K562 (cell line): ENCODE measurements at regions not wholly inside any gene's neighbourhood (a gene's known extent, or its start where the extent isn't known, plus 50 kb on each side); places are given as distances from the start of the nearest gene placed in this dataset.

ENCODE experiments used
- ATAC-seq: fragments of 200-7000 bp; cut with Tn5 transposase; 3 replicates; pipeline ENCODE4 v1.9.1; 2020; ENCODE audit warnings: moderate library complexity
- BruUV-seq: library from RNA; stranded (reverse); fragments of 400-500 nt; replicated peaks from 2 replicates; lab custom pipeline; 2021; lab: Mats Ljungman, UMichigan
- CTCF ChIA-PET: fragments of 300-600 bp; formaldehyde crosslinking; extraction: SDS; loops from one replicate; lab custom pipeline; 2021; ENCODE audit warnings: low intra/inter-chr PET ratio; lab: Yijun Ruan, JAX
- POLR2A ChIA-PET: fragments of 300-600, 350-650 bp; sonication (Branson Sonifier 250); formaldehyde crosslinking; extraction: SDS; loops from one replicate; lab custom pipeline; 2021; ENCODE audit warnings: antibody characterized with exemption, inconsistent platforms; lab: Yijun Ruan, JAX
- DNase-seq, 4 experiments: peaks; one replicate each; pipeline versions ENCODE4 v3.0.0 to v3.0.0-alpha.2; 2011 to 2018; ENCODE audit warnings: low spot score in 3 of 4, mixed read lengths in 3 of 4; ENCODE audit errors: extremely low read depth in 1 of 4
- FAIRE-seq: peaks from 2 replicates; lab custom pipeline; 2011; peaks lifted over from hg19 to GRCh38; lab: Jason Lieb, UNC
- H2AFZ ChIP-seq: 2 replicates; pipeline ENCODE4 v1.6.0; 2011; ENCODE audit warnings: low read depth, low read length, control low read depth, inconsistent platforms
- H3K27ac ChIP-seq: fragments of 200-600 bp; 3 replicates; pipeline ENCODE4 v1.8.0; 2011; ENCODE audit warnings: low read depth, mild to moderate bottlenecking, control low read depth, inconsistent platforms, low read length, moderate library complexity, mixed read lengths; ENCODE audit errors: extremely low read depth
- H3K27me3 ChIP-seq, 2 experiments: fragments of 300-600 bp in 1 of 2; 2 replicates in 1 of 2; 3 replicates in 1 of 2; pipeline versions ENCODE4 v1.6.0 to v1.8.0; 2011; ENCODE audit warnings: inconsistent platforms in 2 of 2, low read length in 2 of 2, mild to moderate bottlenecking in 1 of 2, mixed read lengths in 1 of 2, moderate library complexity in 1 of 2; ENCODE audit not compliant: control insufficient read depth in 2 of 2, insufficient read depth in 2 of 2
- H3K36me3 ChIP-seq: fragments of 300-600 bp; 3 replicates; pipeline ENCODE4 v1.8.0; 2011; ENCODE audit warnings: mild to moderate bottlenecking, low read length, inconsistent platforms; ENCODE audit not compliant: control insufficient read depth, insufficient read depth
- H3K4me1 ChIP-seq, 2 experiments: fragments of 200-600 bp in 1 of 2; replicated peaks in 1 of 2; 2 replicates in 1 of 2; 3 replicates in 1 of 2; pipeline versions ENCODE4 v1.5.1 to v1.8.0; 2011; ENCODE audit warnings: inconsistent platforms in 2 of 2, low read length in 2 of 2, mild to moderate bottlenecking in 1 of 2, mixed read lengths in 1 of 2, moderate library complexity in 1 of 2; ENCODE audit not compliant: control insufficient read depth in 2 of 2, insufficient read depth in 2 of 2
- H3K4me2 ChIP-seq: 2 replicates; pipeline ENCODE4 v1.6.1; 2011; ENCODE audit warnings: low read length, control low read depth, inconsistent platforms, mixed read lengths; ENCODE audit not compliant: insufficient read depth
- H3K4me3 ChIP-seq: fragments of 200-600 bp; sonication (generic), shearing (Covaris generic); 2 replicates; pipeline ENCODE4 v1.5.1; 2016; ENCODE audit warnings: control low read depth, inconsistent platforms
- H3K79me2 ChIP-seq: fragments of 200-600 bp; 3 replicates; pipeline ENCODE4 v1.8.0; 2011; ENCODE audit warnings: low read length, inconsistent platforms; ENCODE audit not compliant: control insufficient read depth, insufficient read depth
- H3K9ac ChIP-seq, 2 experiments: 2 replicates each; pipeline versions ENCODE4 v1.6.0 to v1.6.1; 2011; ENCODE audit warnings: low read depth in 2 of 2, low read length in 2 of 2, control low read depth in 1 of 2, inconsistent platforms in 1 of 2, mild to moderate bottlenecking in 1 of 2, mixed read lengths in 1 of 2; ENCODE audit not compliant: insufficient read depth in 1 of 2
- H3K9me1 ChIP-seq: one replicate; pipeline ENCODE4 v1.6.0; 2011; ENCODE audit warnings: inconsistent platforms, mild to moderate bottlenecking, low read length, moderate library complexity; ENCODE audit not compliant: control insufficient read depth, insufficient read depth
- H3K9me3 ChIP-seq: replicated peaks from 2 replicates; pipeline ENCODE4 v1.5.1; 2011; ENCODE audit warnings: low read depth, low read length, inconsistent platforms; ENCODE audit not compliant: control insufficient read depth, insufficient read depth
- H4K20me1 ChIP-seq: replicated peaks from 2 replicates; pipeline ENCODE4 v1.6.1; 2011; ENCODE audit warnings: low read length, inconsistent platforms, mixed read lengths; ENCODE audit not compliant: control insufficient read depth, insufficient read depth
- ARID2 ChIP-seq: fragments of 450-650 bp; IDR thresholded peaks from 2 replicates; pipeline ENCODE4 v1.6.1; 2017; ENCODE audit warnings: antibody characterized with exemption, mild to moderate bottlenecking
- ESRRA ChIP-seq: fragments of 450-650 bp; IDR thresholded peaks from 2 replicates; pipeline ENCODE4 v1.6.1; 2014; ENCODE audit warnings: low read depth, mild to moderate bottlenecking, moderate library complexity, borderline replicate concordance
- GABPB2 ChIP-seq: fragments of 250-450 bp; sonication (Bioruptor Pico); conservative IDR thresholded peaks from 2 replicates; pipeline ENCODE4 v1.5.1; 2021; ENCODE audit warnings: mild to moderate bottlenecking
- NCOR1 ChIP-seq: fragments of 450-650 bp; IDR thresholded peaks from 2 replicates; pipeline ENCODE4 v1.6.1; 2016; ENCODE audit warnings: mild to moderate bottlenecking, moderate library complexity
- XRCC5 ChIP-seq: fragments of 200-400 bp; formaldehyde crosslinking; IDR thresholded peaks from 2 replicates; pipeline ENCODE4 v1.6.1; 2017; ENCODE audit warnings: low read depth, mild to moderate bottlenecking, low read length
- ZC3H8 ChIP-seq: fragments of 450-650 bp; IDR thresholded peaks from 2 replicates; pipeline ENCODE4 v1.6.1; 2017
- ZNF3 ChIP-seq: fragments of 250-450 bp; sonication (Bioruptor Pico); IDR thresholded peaks from 2 replicates; pipeline ENCODE4 v1.5.0; 2021; ENCODE audit warnings: mild to moderate bottlenecking, moderate library complexity
- ZNF311 ChIP-seq: fragments of 250-450 bp; sonication (Bioruptor Pico); IDR thresholded peaks from 2 replicates; pipeline ENCODE4 v1.4.0; 2020; ENCODE audit warnings: mild to moderate bottlenecking, moderate library complexity
- ZNF586 ChIP-seq: fragments of 450-650 bp; formaldehyde crosslinking; conservative IDR thresholded peaks from 2 replicates; pipeline ENCODE4 v1.4.0; 2020; ENCODE audit warnings: mild to moderate bottlenecking, moderate library complexity
- WGBS: fragments of 100-300 bp; shearing (Covaris generic); methylation state at CpG from one replicate; pipeline ENCODE4 v1.1.6; 2016; ENCODE audit warnings: low coverage, mixed read lengths; ENCODE audit not compliant: insufficient coverage; ENCODE audit errors: missing lambda C conversion rate; 5-methylcytosine and 5-hydroxymethylcytosine counted together
- in situ Hi-C: fragments of 300-500 bp; cut with MboI; formaldehyde crosslinking; loops from 4 replicates; pipeline ENCODE4 v1.15.0; 2018; ENCODE audit warnings: inconsistent platforms, mixed read lengths
- intact Hi-C: fragments of 100-400 bp; cut with micrococcal nuclease; formaldehyde crosslinking; loops from 2 replicates; pipeline ENCODE4 v1.14.2; 2022
- TF ChIP-seq, protein P1 (sequence below): fragments of 250-450 bp; sonication (Bioruptor Pico); IDR thresholded peaks from 2 replicates; pipeline ENCODE4 v1.6.1; 2021; ENCODE audit warnings: mild to moderate bottlenecking
- TF ChIP-seq, protein P2 (sequence below): fragments of 250-450 bp; sonication (Bioruptor Pico); IDR thresholded peaks from 2 replicates; pipeline ENCODE4 v1.8.0; 2021; ENCODE audit warnings: moderate library complexity, mild to moderate bottlenecking, inconsistent platforms
- TF ChIP-seq, protein P3 (sequence below): fragments of 250-450 bp; sonication (Bioruptor Pico); IDR thresholded peaks from 2 replicates; pipeline ENCODE4 v1.4.0; 2020

DNA sequence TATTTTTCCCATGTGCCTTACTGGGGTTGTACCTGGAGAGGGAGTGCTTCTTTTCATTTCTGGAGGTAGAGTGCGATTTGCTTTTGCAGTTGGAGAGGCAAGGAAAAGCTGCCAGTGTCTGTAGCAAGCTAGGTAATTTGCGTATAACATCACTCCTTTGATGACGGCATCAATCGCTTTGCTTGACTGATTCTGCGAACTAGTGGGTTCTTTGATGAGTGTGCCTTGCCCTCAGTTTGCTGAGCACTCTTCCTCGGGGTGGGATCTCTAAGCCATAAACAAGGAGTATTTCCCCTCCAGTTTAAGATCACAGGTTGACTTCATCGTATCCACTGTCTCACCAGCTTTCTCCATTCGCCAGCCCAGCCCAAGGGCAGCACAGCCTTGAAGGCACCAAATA lies 344.5 kb downstream of the KCNRG start (continued):
- TF ChIP-seq GABPB2 (CRISPR knock-in tag) (no peak), ARID2 (no peak)
- TF ChIP-seq, protein P1, sequence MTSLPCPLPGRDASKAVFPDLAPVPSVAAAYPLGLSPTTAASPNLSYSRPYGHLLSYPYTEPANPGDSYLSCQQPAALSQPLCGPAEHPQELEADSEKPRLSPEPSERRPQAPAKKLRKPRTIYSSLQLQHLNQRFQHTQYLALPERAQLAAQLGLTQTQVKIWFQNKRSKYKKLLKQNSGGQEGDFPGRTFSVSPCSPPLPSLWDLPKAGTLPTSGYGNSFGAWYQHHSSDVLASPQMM (CRISPR knock-in tag) = no peak

DNA sequence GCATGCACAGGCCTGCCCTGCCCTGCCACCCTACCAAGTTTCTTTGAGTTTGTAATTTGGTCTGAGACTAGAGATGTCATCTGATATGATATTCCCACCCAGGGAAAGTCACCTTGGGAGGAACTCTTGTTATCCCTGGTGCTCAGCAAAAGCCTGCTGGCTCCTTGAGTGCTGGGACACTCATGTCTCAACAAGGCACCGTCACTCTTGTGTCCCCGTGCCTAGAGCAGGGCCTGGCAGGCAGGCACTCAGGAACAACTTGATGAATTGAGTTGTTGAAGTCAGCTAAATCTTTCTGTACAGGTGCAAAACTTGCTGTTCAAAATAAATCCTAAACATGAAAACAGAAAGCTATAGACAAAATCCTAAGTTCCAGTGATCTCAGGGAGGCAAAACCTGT lies 345.4 kb downstream of the KCNRG start:
- in situ Hi-C loops (no loop called here), intact Hi-C loops (no loop called here)
- H3K9me3 ChIP-seq = no peaks in the 10 kb centered on the region
- no peaks in the 10 kb centered on the region for H3K27me3 ChIP-seq
- H3K36me3 ChIP-seq = no peaks in the 10 kb centered on the region
- BruUV-seq = no TSS peak
- no peak for DNase-seq
- no peak overlapping the region for H3K9ac ChIP-seq
- H3K27ac ChIP-seq = no peak overlapping the region
- no peak for FAIRE-seq
- TF ChIP-seq, protein P2, sequence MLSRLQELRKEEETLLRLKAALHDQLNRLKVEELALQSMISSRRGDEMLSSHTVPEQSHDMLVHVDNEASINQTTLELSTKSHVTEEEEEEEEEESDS (CRISPR knock-in tag) = no peak
- TF ChIP-seq ZC3H8 (no peak), XRCC5 (no peak), ESRRA (no peak), ZNF3 (CRISPR knock-in tag) (no peak), ZNF311 (CRISPR knock-in tag) (no peak), ZNF586 (CRISPR knock-in tag) (no peak), NCOR1 (no peak)
- TF ChIP-seq, protein P3, sequence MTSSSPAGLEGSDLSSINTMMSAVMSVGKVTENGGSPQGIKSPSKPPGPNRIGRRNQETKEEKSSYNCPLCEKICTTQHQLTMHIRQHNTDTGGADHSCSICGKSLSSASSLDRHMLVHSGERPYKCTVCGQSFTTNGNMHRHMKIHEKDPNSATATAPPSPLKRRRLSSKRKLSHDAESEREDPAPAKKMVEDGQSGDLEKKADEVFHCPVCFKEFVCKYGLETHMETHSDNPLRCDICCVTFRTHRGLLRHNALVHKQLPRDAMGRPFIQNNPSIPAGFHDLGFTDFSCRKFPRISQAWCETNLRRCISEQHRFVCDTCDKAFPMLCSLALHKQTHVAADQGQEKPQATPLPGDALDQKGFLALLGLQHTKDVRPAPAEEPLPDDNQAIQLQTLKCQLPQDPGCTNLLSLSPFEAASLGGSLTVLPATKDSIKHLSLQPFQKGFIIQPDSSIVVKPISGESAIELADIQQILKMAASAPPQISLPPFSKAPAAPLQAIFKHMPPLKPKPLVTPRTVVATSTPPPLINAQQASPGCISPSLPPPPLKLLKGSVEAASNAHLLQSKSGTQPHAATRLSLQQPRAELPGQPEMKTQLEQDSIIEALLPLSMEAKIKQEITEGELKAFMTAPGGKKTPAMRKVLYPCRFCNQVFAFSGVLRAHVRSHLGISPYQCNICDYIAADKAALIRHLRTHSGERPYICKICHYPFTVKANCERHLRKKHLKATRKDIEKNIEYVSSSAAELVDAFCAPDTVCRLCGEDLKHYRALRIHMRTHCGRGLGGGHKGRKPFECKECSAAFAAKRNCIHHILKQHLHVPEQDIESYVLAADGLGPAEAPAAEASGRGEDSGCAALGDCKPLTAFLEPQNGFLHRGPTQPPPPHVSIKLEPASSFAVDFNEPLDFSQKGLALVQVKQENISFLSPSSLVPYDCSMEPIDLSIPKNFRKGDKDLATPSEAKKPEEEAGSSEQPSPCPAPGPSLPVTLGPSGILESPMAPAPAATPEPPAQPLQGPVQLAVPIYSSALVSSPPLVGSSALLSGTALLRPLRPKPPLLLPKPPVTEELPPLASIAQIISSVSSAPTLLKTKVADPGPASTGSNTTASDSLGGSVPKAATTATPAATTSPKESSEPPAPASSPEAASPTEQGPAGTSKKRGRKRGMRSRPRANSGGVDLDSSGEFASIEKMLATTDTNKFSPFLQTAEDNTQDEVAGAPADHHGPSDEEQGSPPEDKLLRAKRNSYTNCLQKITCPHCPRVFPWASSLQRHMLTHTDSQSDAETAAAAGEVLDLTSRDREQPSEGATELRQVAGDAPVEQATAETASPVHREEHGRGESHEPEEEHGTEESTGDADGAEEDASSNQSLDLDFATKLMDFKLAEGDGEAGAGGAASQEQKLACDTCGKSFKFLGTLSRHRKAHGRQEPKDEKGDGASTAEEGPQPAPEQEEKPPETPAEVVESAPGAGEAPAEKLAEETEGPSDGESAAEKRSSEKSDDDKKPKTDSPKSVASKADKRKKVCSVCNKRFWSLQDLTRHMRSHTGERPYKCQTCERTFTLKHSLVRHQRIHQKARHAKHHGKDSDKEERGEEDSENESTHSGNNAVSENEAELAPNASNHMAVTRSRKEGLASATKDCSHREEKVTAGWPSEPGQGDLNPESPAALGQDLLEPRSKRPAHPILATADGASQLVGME (CRISPR knock-in tag) = no peak
- H2AFZ ChIP-seq = no peak overlapping the region
- H3K4me3 ChIP-seq = no peak overlapping the region
- POLR2A ChIA-PET = interaction anchor here (0.9 kb wide), 1 partner anchor 18 kb away, joined by 3 read pairs; no protein-coding TSS in a partner anchor
- H3K9me1 ChIP-seq = no peaks in the 10 kb centered on the region
- ATAC-seq = no peak
- no peak overlapping the region for H3K4me2 ChIP-seq
- H4K20me1 ChIP-seq = no peaks in the 10 kb centered on the region; the same call in 1 of the 2 replicates
- H3K79me2 ChIP-seq = no peaks in the 10 kb centered on the region; the same call in 2 of the 3 replicates
- peaks cover 2 to 21% of the 10 kb centered on the region in 2 experiments; a peak in 4 of 5 replicates for H3K4me1 ChIP-seq
- CTCF ChIA-PET = no interaction called here
- 57% methylated on average over 2 of the region's 2 CpGs for WGBS
